GM23248 (cell line): ENCODE measurements at regions not wholly inside any gene's neighbourhood (a gene's known extent, or its start where the extent isn't known, plus 50 kb on each side); places are given as distances from the start of the nearest gene placed in this dataset.

Experiments used
- EZH2 ChIP-seq: fragments of 200-600 bp; sonication (generic); IDR thresholded peaks from 2 replicates; pipeline ENCODE4 v1.6.1; 2018; ENCODE audit warnings: antibody characterized with exemption, mild to moderate bottlenecking; ENCODE audit not compliant: insufficient read depth, poor library complexity, severe bottlenecking
- EZH2phosphoT487 ChIP-seq: fragments of 200-600 bp; sonication (generic); IDR thresholded peaks from 2 replicates; pipeline ENCODE4 v1.6.1; 2018; ENCODE audit warnings: antibody characterized with exemption, moderate library complexity, mild to moderate bottlenecking, low read depth; ENCODE audit not compliant: insufficient read depth

- no peak for TF ChIP-seq EZH2phosphoT487
- no peak for TF ChIP-seq EZH2
Measured at GRCh38 chr10:36063396-36063795, 421.3 kb upstream of the FZD8 start.
